GM18868 (cell line): ENCODE measurements at regions not wholly inside any gene's neighbourhood (a gene's known extent, or its start where the extent isn't known, plus 50 kb on each side); places are given as distances from the start of the nearest gene placed in this dataset.
"Not testable (repeated sequence)": the region's sequence is repeated elsewhere in the genome, so short reads cannot be mapped to it uniquely, and the experiment has no call there.

Experiments
- ATAC-seq: cut with Tn5 transposase; IDR thresholded peaks from one replicate; pipeline ENCODE4 v1.9.1; 2021; ENCODE audit warnings: mild to moderate bottlenecking, moderate library complexity; ENCODE audit not compliant: unreplicated experiment

DNA sequence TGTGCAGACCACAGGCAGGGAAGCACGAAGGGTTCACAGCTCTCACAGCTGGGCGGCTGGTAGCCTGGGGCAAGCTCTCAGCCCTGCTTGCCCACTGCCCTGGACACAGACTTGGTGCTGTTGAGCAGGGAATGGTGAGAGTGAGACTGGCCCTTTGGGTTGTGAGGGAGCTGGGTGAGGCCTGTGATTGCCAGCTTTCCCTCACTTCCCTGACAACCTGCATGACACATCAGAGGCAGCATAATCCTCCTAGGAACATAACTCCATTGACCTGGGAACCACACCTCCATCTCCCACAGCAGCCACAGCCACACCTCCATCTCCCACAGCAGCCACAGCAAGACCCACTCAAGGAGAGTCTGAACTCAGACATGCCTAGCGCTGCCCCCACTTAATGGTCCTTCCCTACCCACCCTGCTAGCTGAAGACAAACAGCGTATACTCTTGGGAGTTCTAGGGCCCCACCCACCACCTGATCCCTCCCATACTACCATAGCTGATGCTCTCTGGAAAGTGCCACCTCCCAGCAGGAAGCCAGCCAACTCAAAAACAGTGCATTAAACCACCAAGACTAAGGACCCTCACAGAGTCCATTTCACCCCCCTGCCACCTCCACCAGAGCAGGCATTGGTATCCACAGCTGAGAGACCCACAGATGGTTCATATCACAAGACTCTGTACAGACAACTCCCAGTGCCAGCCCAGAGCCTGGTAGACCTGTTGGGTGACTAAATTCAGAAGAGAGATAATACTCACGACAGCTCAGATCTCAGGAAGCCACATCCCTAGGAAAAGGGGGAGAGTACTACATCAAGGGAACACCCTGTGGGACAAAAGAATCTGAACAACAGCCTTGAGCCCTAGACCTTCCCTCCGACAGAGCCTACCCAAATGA is 60.2 kb upstream of the PRSS3 start:
- not testable (repeated sequence) for ATAC-seq

DNA sequence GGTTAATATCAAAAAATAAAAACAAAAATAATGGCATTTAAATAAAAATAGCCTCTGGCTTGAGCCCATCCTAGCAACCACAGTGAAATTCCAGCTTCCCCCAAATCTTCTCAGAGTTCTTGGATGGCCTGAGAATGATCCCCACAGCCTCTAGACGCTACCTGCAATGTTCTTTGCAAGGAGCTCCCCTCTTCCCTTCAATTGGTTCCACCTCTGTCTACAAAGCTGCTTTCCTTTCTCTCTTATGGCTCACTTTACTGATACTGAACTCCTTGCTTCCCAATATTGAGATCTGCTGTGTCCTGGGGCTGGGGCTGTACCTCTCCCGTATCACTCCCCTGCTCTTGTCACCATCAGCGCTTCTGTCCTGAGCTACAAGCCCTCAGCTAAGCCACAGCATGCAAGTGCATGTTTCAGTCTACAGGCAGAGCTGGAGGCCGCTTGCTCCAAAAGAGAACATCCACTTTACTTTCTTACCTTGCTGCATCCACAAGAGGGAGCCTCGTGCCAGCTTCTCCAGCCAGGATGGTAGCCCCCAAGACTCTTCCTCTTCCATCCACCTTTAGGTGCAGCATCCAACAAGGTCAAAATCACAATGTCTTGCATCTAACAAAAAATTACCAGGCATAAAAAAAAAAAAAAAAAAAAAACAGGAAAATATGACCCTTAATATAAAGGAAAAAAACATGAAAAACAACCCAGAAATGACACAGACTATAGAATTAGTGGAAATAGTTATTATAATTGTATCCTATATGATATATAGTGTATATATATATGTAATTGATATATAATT is 57.4 kb upstream of the PRSS3 start:
- ATAC-seq: no peak

DNA sequence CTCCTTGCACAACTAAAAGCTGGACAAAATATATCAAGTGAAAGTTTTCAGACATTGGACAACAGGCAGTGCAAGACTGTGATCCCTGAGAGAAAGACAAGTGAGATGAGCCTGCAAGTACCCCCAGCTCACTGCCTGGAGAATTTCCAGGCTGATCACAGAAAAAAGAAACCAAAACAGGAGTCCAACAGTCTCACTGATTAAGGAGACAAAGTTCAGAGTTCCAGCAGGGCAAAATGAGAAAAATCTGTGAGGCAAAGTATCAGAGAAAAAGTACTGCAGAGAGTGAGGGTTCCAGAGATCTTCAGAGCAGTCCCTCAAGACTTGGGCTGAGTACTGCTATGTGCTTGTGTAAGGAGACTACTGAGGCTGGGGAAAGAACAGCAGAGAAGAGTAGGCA is 56.0 kb upstream of the PRSS3 start:
- no peak for ATAC-seq

DNA sequence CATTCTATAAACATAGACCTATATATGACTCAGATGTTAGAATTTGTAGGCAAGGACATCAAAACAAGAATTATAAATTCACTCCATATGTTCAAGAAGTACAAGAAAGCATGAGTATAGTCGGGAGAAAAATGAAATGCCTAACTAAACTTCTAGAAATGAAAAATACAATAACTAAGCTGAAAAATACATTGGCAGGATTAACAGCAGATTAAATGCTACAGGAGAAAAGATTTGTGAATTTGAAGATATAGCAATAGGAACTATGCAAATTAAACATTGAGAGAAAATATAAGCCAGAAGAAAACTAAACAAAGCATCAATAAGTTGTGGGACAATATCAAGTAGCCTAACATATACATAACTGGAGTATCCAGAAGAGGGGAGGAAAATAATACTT is 55.3 kb upstream of the PRSS3 start:
- no peak for ATAC-seq

GRCh38 chr9:33740958-33741357 is 54.4 kb upstream of the PRSS3 start:
- ATAC-seq: not testable (repeated sequence)

- no peak for ATAC-seq
These were observed 53.3 kb upstream of the PRSS3 start for GRCh38 chr9:33742051-33742450.

- no peak for ATAC-seq
These were observed 52.8 kb upstream of the PRSS3 start for GRCh38 chr9:33742519-33742918.
